OCI-LY3 (cell line): ENCODE measurements at regions not wholly inside any gene's neighbourhood (a gene's known extent, or its start where the extent isn't known, plus 50 kb on each side); places are given as distances from the start of the nearest gene placed in this dataset.

Source experiments
- H2AFZ ChIP-seq: fragments of 200-600, 300-600 bp; shearing (Covaris generic); 2 replicates; pipeline ENCODE4 v1.6.0; 2014; ENCODE audit warnings: antibody characterized with exemption, low read depth, low read length
- H3K27ac ChIP-seq: fragments of 200-600, 300-600 bp; sonication (generic); 2 replicates; pipeline ENCODE4 v1.5.1; 2014; ENCODE audit warnings: mild to moderate bottlenecking, low read length, moderate library complexity, mixed read lengths
- H3K27me3 ChIP-seq: fragments of 200-600, 300-600 bp; sonication (generic); 2 replicates; pipeline ENCODE4 v1.6.1; 2014; ENCODE audit warnings: low read depth, low read length, mixed read lengths
- H3K36me3 ChIP-seq: fragments of 200-600, 300-600 bp; sonication (generic); replicated peaks from 2 replicates; pipeline ENCODE3; 2014; ENCODE audit warnings: low read depth, low read length, mixed read lengths
- H3K4me1 ChIP-seq: fragments of 300-600, 200-600 bp; sonication (generic); 2 replicates; pipeline ENCODE4 v1.6.1; 2014; ENCODE audit warnings: low read length, mixed read lengths
- H3K4me2 ChIP-seq: fragments of 200-600, 300-600 bp; sonication (generic); 2 replicates; pipeline ENCODE4 v1.6.1; 2014; ENCODE audit warnings: low read length, mixed read lengths
- H3K4me3 ChIP-seq: fragments of 300-600, 200-600 bp; sonication (generic); 2 replicates; pipeline ENCODE4 v1.5.1; 2014; ENCODE audit warnings: antibody characterized with exemption, mild to moderate bottlenecking, low read length, moderate library complexity
- H3K79me2 ChIP-seq: fragments of 300-600, 200-600 bp; shearing (Covaris generic); 2 replicates; pipeline ENCODE4 v1.6.1; 2014; ENCODE audit warnings: mild to moderate bottlenecking, low read length, mixed read lengths
- H3K9ac ChIP-seq: fragments of 300-600, 200-600 bp; shearing (Covaris generic); 2 replicates; pipeline ENCODE4 v1.6.0; 2014; ENCODE audit warnings: mild to moderate bottlenecking, low read length, moderate library complexity
- H3K9me3 ChIP-seq: fragments of 200-600, 300-600 bp; shearing (Covaris generic); 2 replicates; pipeline ENCODE4 v1.6.1; 2014; ENCODE audit warnings: low read length, mixed read lengths; ENCODE audit not compliant: insufficient read depth
- H4K20me1 ChIP-seq: fragments of 200-600, 300-600 bp; sonication (generic); 2 replicates; pipeline ENCODE4 v1.6.1; 2016; ENCODE audit warnings: low read length, mixed read lengths; ENCODE audit not compliant: insufficient read depth
- CTCF ChIP-seq: fragments of 200-600, 300-600 bp; sonication (generic); IDR thresholded peaks from 2 replicates; pipeline ENCODE4 v1.5.1; 2014; ENCODE audit warnings: antibody characterized with exemption, low read length, low read depth
- EZH2phosphoT487 ChIP-seq: fragments of 200-600 bp; shearing (Covaris generic); IDR thresholded peaks from 2 replicates; pipeline ENCODE4 v1.6.1; 2018; ENCODE audit warnings: antibody characterized with exemption, mixed run types, low read depth

GRCh38 chr2:49643149-49643548, 488.8 kb upstream of the FSHR start:
- Histone ChIP-seq H3K36me3 (no peaks in the 10 kb centered on the region), H2AFZ (no peak overlapping the region), H3K4me3 (no peak overlapping the region), H3K27ac (no peak overlapping the region), H3K9me3 (no peaks in the 10 kb centered on the region), H3K4me1 (no peaks in the 10 kb centered on the region), H3K9ac (no peak overlapping the region), H3K27me3 (no peaks in the 10 kb centered on the region), H3K4me2 (no peak overlapping the region), H4K20me1 (no peaks in the 10 kb centered on the region), H3K79me2 (no peaks in the 10 kb centered on the region)
- no peak for TF ChIP-seq EZH2phosphoT487
- TF ChIP-seq CTCF = no peak

GRCh38 chr2:49640630-49641029, 486.3 kb upstream of the FSHR start:
- Histone ChIP-seq H3K79me2 (no peaks in the 10 kb centered on the region), H3K36me3 (no peaks in the 10 kb centered on the region), H3K4me3 (no peak overlapping the region), H2AFZ (no peak overlapping the region), H3K4me1 (no peaks in the 10 kb centered on the region), H4K20me1 (no peaks in the 10 kb centered on the region), H3K27me3 (no peaks in the 10 kb centered on the region), H3K9ac (no peak overlapping the region), H3K27ac (no peak overlapping the region), H3K9me3 (no peaks in the 10 kb centered on the region), H3K4me2 (no peak overlapping the region)
- TF ChIP-seq CTCF = no peak
- TF ChIP-seq EZH2phosphoT487 = no peak

- Histone ChIP-seq H3K4me3 (no peak overlapping the region), H3K27me3 (no peaks in the 10 kb centered on the region), H4K20me1 (no peaks in the 10 kb centered on the region), H3K27ac (no peak overlapping the region), H3K9me3 (no peaks in the 10 kb centered on the region), H3K9ac (no peak overlapping the region), H2AFZ (no peak overlapping the region), H3K4me2 (no peak overlapping the region), H3K36me3 (no peaks in the 10 kb centered on the region), H3K79me2 (no peaks in the 10 kb centered on the region), H3K4me1 (no peaks in the 10 kb centered on the region)
- no peak for TF ChIP-seq EZH2phosphoT487
- TF ChIP-seq CTCF = no peak
These were observed 466.7 kb upstream of the FSHR start for GRCh38 chr2:49621016-49621415.

- Histone ChIP-seq H3K4me1 (no peaks in the 10 kb centered on the region), H3K9me3 (no peaks in the 10 kb centered on the region), H3K4me2 (no peak overlapping the region), H4K20me1 (no peaks in the 10 kb centered on the region), H3K9ac (no peak overlapping the region), H3K79me2 (no peaks in the 10 kb centered on the region), H3K27me3 (no peaks in the 10 kb centered on the region), H3K36me3 (no peaks in the 10 kb centered on the region), H2AFZ (no peak overlapping the region), H3K4me3 (no peak overlapping the region), H3K27ac (no peak overlapping the region)
- TF ChIP-seq EZH2phosphoT487 (no peak), CTCF (peak; percentile 36)
These were observed 465.5 kb upstream of the FSHR start for GRCh38 chr2:49619804-49620203.
